Heart left ventricle (tissue), 16 donors: ENCODE measurements at regions not wholly inside any gene's neighbourhood (a gene's known extent, or its start where the extent isn't known, plus 50 kb on each side); places are given as distances from the start of the nearest gene placed in this dataset.

Source experiments
- ATAC-seq, 4 donors: fragments of 200-7000 bp; cut with Tn5 transposase; one replicate each; pipeline ENCODE4 v1.9.1; 2020 to 2022; ENCODE audit warnings: moderate library complexity in 4 of 4, mild to moderate bottlenecking in 3 of 4, moderate number of reproducible peaks in 1 of 4
- DNase-seq, 5 donors: peaks; one replicate each; pipeline ENCODE4 v3.0.0-alpha.2; 2020
- H3K27ac ChIP-seq, 12 donors: fragments of 200-600 bp; sonication (generic) in 4 of 12; one replicate each; pipeline versions ENCODE4 v1.5.0 to v1.8.0; 2016 to 2022; ENCODE audit warnings: mild to moderate bottlenecking in 2 of 12
- H3K27me3 ChIP-seq, 9 donors: fragments of 200-600 bp; sonication (generic) in 2 of 9; one replicate each; pipeline versions ENCODE4 v1.5.1 to v1.8.0; 2016 to 2022; ENCODE audit warnings: mild to moderate bottlenecking in 3 of 9
- H3K36me3 ChIP-seq, 9 donors: fragments of 200-600 bp; sonication (generic) in 2 of 9; one replicate each; pipeline versions ENCODE4 v1.5.0 to v1.8.0; 2018 to 2022; ENCODE audit warnings: mild to moderate bottlenecking in 2 of 9
- H3K4me1 ChIP-seq, 12 donors: fragments of 200-600 bp; sonication (generic) in 4 of 12; one replicate each; pipeline versions ENCODE4 v1.5.0 to v1.8.0; 2016 to 2022; ENCODE audit warnings: mild to moderate bottlenecking in 3 of 12
- H3K4me3 ChIP-seq, 12 donors: fragments of 200-600 bp; sonication (generic) in 4 of 12; one replicate each; pipeline versions ENCODE4 v1.5.0 to v1.8.0; 2017 to 2022; ENCODE audit warnings: mild to moderate bottlenecking in 9 of 12, moderate library complexity in 4 of 12
- H3K9me3 ChIP-seq, 12 donors: fragments of 200-600 bp; sonication (generic) in 4 of 12; one replicate each; pipeline versions ENCODE4 v1.5.0 to v1.8.0; 2016 to 2022; ENCODE audit warnings: mild to moderate bottlenecking in 1 of 12
- CTCF ChIP-seq, 12 donors: fragments of 200-600 bp; sonication (generic) in 4 of 12; IDR thresholded peaks; one replicate each; pipeline versions ENCODE4 v1.5.0 to v1.8.0; 2018 to 2022; ENCODE audit warnings: antibody characterized with exemption in 12 of 12, mild to moderate bottlenecking in 5 of 12
- POLR2A ChIP-seq, 2 donors: fragments of 450-650 bp; IDR thresholded peaks; one replicate each; pipeline ENCODE4 v1.6.1; 2017; ENCODE audit warnings: antibody characterized with exemption in 2 of 2, mild to moderate bottlenecking in 2 of 2, moderate library complexity in 2 of 2
- WGBS, 4 donors: extraction: QIAGEN DNeasy Blood & Tissue Kit in 2 of 4; methylation state at CpG; one replicate each; pipeline versions ENCODE4 v1.1.5 to v1.1.7; 2013 to 2018; 5-methylcytosine and 5-hydroxymethylcytosine counted together
- intact Hi-C, 10 donors: fragments of 100-400 bp; cut with DNase I; formaldehyde crosslinking; loops; one replicate each; pipeline versions ENCODE4 v1.11.1 to v1.14.2; 2022
- donor health status: ischemic (EF 13 %, LVEDD 7.1; RV severe dilation, severe dysfunction).
- donor health status: healthy with polysubstance abuse.
- donor health status: DM: no; HTN: yes; CAD: no.
- donor health status: DM: no; HTN: no; CAD: no.
- donor health status: ischemic (EF 25% LVEDD 6.9; RV normal size, moderate dysfunction).
- donor health status: ischemic (EF 25% LVEDD 5.7; RV mildly dilated, moderate dysfunction).
- donor health status: healthy.
- donor health status: DM: yes; HTN: yes; CAD: no.
- donor health status: ischemic (EF 35%, LVEDD 5.7; RV mildly dilated, moderate dysfunction).
- donor health status: nonischemic (EF 11% LVEDD 7.7; RV severe dilation, severe dysfunction).
- donor health status: DM: yes; HTN: yes; CAD: no.
- donor health status: PGD.
- donor health status: ischemic (EF 29% LVEDD 5.4; RV normal size, mild dysfunction).
- donor health status: nonischemic (EF 23%, LVEDD 6.1; RV moderate dilation, normal function).

GRCh38 chr5:27906931-27907601, 868.7 kb upstream of the CDH9 start:
- no peak overlapping the region for H3K27ac ChIP-seq
- no peaks in the 10 kb centered on the region for H3K36me3 ChIP-seq
- intact Hi-C loops = no loop called here
- no peak for DNase-seq
- H3K9me3 ChIP-seq = no peaks in the 10 kb centered on the region
- ATAC-seq = no peak
- no peaks in the 10 kb centered on the region for H3K4me1 ChIP-seq
- no peaks in the 10 kb centered on the region for H3K27me3 ChIP-seq
- no peak overlapping the region for H3K4me3 ChIP-seq
- TF ChIP-seq POLR2A (IDR thresholded peaks at IDR 0.05) (no peak), CTCF (IDR thresholded peaks at IDR 0.05) (no peak)
- WGBS, 4 donors = 63 to 73% (median 66%) methylated on average over 2 of the region's 2 CpGs

- no peak for DNase-seq
- H3K36me3 ChIP-seq = no peaks in the 10 kb centered on the region
- intact Hi-C loops = no loop called here
- 35 to 66% (median 55%) methylated on average over 2 of the region's 2 CpGs for WGBS, 4 donors
- H3K4me1 ChIP-seq = no peaks in the 10 kb centered on the region
- ATAC-seq = no peak
- H3K27ac ChIP-seq = no peak overlapping the region
- no peaks in the 10 kb centered on the region for H3K27me3 ChIP-seq
- H3K4me3 ChIP-seq = no peak overlapping the region
- TF ChIP-seq CTCF (IDR thresholded peaks at IDR 0.05) (no peak), POLR2A (IDR thresholded peaks at IDR 0.05) (no peak)
- H3K9me3 ChIP-seq = no peaks in the 10 kb centered on the region
These were observed 868.1 kb upstream of the CDH9 start for GRCh38 chr5:27906481-27906880.

GRCh38 chr5:27900761-27901160, 862.4 kb upstream of the CDH9 start:
- WGBS, 4 donors = 66 to 81% (median 69%) methylated on average over 3 of the region's 3 CpGs
- no peak overlapping the region for H3K27ac ChIP-seq
- no peaks in the 10 kb centered on the region for H3K36me3 ChIP-seq
- ATAC-seq (no peak), DNase-seq (no peak)
- no peaks in the 10 kb centered on the region for H3K27me3 ChIP-seq
- TF ChIP-seq POLR2A (IDR thresholded peaks at IDR 0.05) = no peak
- H3K4me3 ChIP-seq = no peak overlapping the region
- H3K4me1 ChIP-seq = no peaks in the 10 kb centered on the region
- intact Hi-C loops = no loop called here
- H3K9me3 ChIP-seq = peaks cover 0 to 3% (median 0%) of the 10 kb centered on the region in 12 donors

GRCh38 chr5:27876071-27876470, 837.7 kb upstream of the CDH9 start:
- no peak for DNase-seq

More at GRCh38 chr5:27876071-27876470, 837.7 kb upstream of the CDH9 start:
- no peak for ATAC-seq
- WGBS, 4 donors = 58 to 69% (median 61%) methylated on average over 1 of the region's 1 CpG
- Histone ChIP-seq H3K4me1 (no peaks in the 10 kb centered on the region), H3K9me3 (peaks cover 0 to 32% (median 2%) of the 10 kb centered on the region in 12 donors), H3K4me3 (no peak overlapping the region), H3K27me3 (no peaks in the 10 kb centered on the region), H3K36me3 (no peaks in the 10 kb centered on the region), H3K27ac (no peak overlapping the region)
- TF ChIP-seq POLR2A (IDR thresholded peaks at IDR 0.05) (no peak), CTCF (IDR thresholded peaks at IDR 0.05) (no peak)
- intact Hi-C loops = no loop called here
